Endothelial cell (in vitro differentiated cells): ENCODE measurements at regions not wholly inside any gene's neighbourhood (a gene's known extent, or its start where the extent isn't known, plus 50 kb on each side); places are given as distances from the start of the nearest gene placed in this dataset.
A peak's percentile ranks its signal among the peaks of the same experiment; 100 is the strongest.
"Not testable (repeated sequence)": the region's sequence is repeated elsewhere in the genome, so short reads cannot be mapped to it uniquely, and the experiment has no call there.

Experiments used
- DNase-seq: peaks from one replicate; pipeline ENCODE4 v3.0.0; 2021; ENCODE audit warnings: low spot score
- H3K27ac Mint-ChIP-seq: one replicate; pipeline ENCODE4 v1.8.0; 2021; ENCODE audit warnings: mixed read lengths, inconsistent platforms; ENCODE audit not compliant: unreplicated experiment
- H3K27me3 Mint-ChIP-seq: one replicate; pipeline ENCODE4 v1.8.0; 2021; ENCODE audit warnings: mild to moderate bottlenecking, moderate library complexity, mixed read lengths, inconsistent platforms; ENCODE audit not compliant: unreplicated experiment
- H3K36me3 Mint-ChIP-seq: one replicate; pipeline ENCODE4 v1.8.0; 2021; ENCODE audit warnings: mild to moderate bottlenecking, low read depth, mixed read lengths, inconsistent platforms; ENCODE audit not compliant: unreplicated experiment
- H3K4me1 Mint-ChIP-seq: one replicate; pipeline ENCODE4 v1.8.0; 2021; ENCODE audit warnings: mild to moderate bottlenecking, mixed read lengths, inconsistent platforms; ENCODE audit not compliant: unreplicated experiment
- H3K4me3 Mint-ChIP-seq: one replicate; pipeline ENCODE4 v1.8.0; 2021; ENCODE audit warnings: mild to moderate bottlenecking, mixed read lengths, inconsistent platforms; ENCODE audit not compliant: unreplicated experiment
- H3K9me3 Mint-ChIP-seq: one replicate; pipeline ENCODE4 v1.8.0; 2021; ENCODE audit warnings: mixed read lengths, inconsistent platforms; ENCODE audit not compliant: unreplicated experiment
- TF ChIP-seq, protein P1 (sequence below): fragments of 200-600 bp; sonication (generic); IDR thresholded peaks from one replicate; pipeline ENCODE4 v1.5.0; 2021; ENCODE audit warnings: antibody characterized with exemption; ENCODE audit not compliant: unreplicated experiment

DNA sequence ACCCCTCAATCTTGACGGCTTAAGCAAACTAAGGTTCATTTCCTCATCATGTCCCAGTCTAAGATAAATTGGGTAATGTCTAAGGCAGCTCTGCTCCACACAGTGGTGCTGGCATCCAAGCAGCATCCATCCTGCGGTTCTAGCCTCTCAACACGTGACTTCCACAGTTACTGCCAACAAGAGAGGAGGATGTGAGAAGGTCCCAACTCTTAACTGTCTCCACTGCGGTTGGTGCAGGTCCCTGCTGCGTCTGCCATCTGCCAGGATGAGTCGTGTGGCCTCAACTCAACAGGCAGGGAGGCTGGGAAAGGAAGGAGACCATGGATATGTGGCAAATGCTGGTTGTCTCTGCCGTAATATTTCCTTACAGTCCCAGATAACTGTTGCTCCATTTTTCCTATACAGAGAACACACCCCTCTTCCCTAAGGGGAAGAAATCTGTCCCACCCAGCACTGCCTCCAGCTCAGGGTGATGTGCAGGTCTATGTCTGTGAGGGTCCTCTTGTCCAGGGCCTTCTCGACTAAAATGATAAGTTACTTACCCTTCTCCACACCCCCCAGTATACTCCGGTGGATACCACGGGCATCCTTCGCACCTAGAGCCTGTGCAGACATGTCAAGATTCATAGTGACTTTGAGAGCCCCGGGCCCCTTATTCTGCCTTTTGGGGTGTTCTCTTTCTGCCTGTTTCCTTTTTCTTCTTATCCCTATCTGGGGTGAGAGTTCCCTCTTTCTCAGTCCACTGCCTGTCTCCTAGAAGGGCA, 64.7 kb downstream of the KCNJ18 start:
- H3K9me3 Mint-ChIP-seq: peaks cover 11% of the 10 kb centered on the region
- H3K36me3 Mint-ChIP-seq: peaks cover 6% of the 10 kb centered on the region
- no peak overlapping the region for H3K4me3 Mint-ChIP-seq
- no peak overlapping the region for H3K27ac Mint-ChIP-seq
- DNase-seq: no peak
- H3K4me1 Mint-ChIP-seq: no peaks in the 10 kb centered on the region
- TF ChIP-seq, protein P1, sequence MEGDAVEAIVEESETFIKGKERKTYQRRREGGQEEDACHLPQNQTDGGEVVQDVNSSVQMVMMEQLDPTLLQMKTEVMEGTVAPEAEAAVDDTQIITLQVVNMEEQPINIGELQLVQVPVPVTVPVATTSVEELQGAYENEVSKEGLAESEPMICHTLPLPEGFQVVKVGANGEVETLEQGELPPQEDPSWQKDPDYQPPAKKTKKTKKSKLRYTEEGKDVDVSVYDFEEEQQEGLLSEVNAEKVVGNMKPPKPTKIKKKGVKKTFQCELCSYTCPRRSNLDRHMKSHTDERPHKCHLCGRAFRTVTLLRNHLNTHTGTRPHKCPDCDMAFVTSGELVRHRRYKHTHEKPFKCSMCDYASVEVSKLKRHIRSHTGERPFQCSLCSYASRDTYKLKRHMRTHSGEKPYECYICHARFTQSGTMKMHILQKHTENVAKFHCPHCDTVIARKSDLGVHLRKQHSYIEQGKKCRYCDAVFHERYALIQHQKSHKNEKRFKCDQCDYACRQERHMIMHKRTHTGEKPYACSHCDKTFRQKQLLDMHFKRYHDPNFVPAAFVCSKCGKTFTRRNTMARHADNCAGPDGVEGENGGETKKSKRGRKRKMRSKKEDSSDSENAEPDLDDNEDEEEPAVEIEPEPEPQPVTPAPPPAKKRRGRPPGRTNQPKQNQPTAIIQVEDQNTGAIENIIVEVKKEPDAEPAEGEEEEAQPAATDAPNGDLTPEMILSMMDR: no peak
- peaks cover 2% of the 10 kb centered on the region for H3K27me3 Mint-ChIP-seq

DNA sequence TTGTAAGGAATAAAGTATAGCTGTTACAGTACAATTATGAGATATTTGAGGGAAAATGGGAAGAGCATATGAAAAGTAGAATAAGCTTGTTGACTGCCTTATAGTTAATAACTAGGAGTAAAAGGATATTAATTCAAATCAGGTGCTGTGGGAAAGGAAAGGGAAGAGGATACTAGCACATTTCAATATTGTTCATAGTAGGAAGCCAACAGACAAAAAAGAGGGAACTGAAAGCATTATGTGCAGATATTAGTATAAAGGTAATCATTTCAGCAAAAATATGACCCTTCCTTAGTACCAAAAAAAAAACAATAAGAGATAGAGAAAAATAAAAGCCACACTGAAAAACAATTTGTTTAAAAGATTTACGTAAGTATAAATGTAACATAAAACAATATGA, 67.3 kb downstream of the KCNJ18 start:
- H3K4me1 Mint-ChIP-seq, H3K36me3 Mint-ChIP-seq, H3K9me3 Mint-ChIP-seq: not testable (repeated sequence)

DNA sequence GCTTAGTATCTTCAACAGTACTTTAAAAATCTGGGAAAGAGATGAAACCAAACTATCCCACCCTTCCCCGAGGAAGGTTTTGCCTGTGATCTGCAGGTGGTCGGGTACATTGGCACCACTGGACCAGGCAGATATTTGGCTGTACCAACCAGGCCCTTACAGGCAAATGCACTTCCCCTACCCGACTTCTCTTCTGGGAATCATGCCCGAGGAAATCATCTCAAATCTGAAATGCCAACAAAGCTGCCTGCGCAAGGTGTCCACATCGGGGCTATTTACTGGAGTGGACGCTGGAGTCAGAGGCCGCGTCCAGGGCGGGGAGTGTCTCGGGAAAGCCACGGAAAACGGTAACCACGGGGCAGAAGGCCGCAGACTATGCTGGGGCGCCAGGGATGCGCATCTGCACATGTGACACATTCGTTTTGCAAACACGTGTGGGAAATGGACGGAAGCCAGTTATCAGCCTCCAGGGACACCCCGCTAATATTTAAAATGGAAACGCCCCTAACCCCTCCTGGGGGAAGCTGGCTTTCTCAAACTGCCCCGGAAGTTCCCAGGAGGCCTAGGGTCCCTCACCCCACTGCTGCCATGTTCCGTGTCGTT, 71.5 kb downstream of the KCNJ18 start:
- not testable (repeated sequence) for H3K4me3 Mint-ChIP-seq, H3K36me3 Mint-ChIP-seq, H3K27ac Mint-ChIP-seq, H3K27me3 Mint-ChIP-seq, H3K4me1 Mint-ChIP-seq, DNase-seq, H3K9me3 Mint-ChIP-seq

More for the DNA sequence above, 67.3 kb downstream of the KCNJ18 start:
- not testable (repeated sequence) for H3K4me3 Mint-ChIP-seq, H3K27ac Mint-ChIP-seq, DNase-seq, H3K27me3 Mint-ChIP-seq

DNA sequence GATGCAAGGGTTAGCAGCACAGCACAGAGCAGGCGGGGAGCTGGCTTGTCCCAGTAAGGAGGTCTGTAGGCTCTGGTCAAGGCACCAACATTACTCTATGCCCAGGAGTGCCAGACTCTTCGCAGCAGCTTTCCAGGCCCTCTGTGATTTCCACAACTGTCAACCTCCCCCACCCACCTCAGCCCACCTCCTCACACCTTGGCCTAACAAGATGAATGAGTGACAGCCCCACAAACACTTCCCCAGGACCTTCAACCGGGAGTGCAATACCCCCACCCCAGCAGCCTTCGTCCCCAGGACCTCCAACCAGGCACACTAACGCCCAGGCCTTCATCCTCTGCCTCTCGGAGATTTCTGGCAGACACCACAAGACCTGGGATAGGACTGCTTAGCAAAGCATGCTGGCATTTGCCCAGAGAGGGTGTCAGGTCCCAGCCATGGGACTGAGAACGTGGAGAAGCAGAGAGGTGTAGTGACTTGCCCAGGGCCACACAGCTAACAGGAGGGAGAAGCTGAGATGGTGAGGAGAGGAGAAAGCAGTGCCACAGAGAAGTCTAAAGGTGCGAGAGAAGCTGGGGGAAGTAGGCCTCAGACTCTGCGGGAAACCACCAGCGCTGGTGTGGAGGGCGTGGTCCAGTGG, 73.4 kb downstream of the KCNJ18 start:
- not testable (repeated sequence) for H3K4me3 Mint-ChIP-seq, DNase-seq, H3K9me3 Mint-ChIP-seq, H3K36me3 Mint-ChIP-seq, H3K27ac Mint-ChIP-seq, H3K4me1 Mint-ChIP-seq
- peaks cover 11% of the 10 kb centered on the region for H3K27me3 Mint-ChIP-seq

DNA sequence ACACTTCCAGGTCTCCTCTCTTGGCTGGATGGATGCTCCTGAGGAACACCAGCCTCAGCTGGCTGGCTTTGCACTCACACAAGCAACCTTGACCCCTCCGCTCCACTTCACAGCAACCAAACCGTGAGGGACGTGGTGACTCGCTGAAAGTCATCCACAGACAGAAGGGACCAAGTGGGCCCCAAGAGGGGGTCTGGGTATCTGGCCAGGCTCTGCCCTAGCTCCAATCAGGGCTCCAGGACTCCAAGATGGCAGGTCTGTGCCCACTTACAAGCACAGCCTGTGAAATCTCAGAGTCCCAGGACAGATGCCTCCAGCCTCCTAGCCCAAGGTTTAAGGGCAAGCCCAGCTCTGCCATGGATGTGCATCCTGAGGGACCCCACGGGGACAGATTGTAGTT, 74.2 kb downstream of the KCNJ18 start:
- not testable (repeated sequence) for DNase-seq, H3K9me3 Mint-ChIP-seq, H3K4me3 Mint-ChIP-seq, H3K36me3 Mint-ChIP-seq, H3K27ac Mint-ChIP-seq, H3K4me1 Mint-ChIP-seq
- peaks cover 12% of the 10 kb centered on the region for H3K27me3 Mint-ChIP-seq

DNA sequence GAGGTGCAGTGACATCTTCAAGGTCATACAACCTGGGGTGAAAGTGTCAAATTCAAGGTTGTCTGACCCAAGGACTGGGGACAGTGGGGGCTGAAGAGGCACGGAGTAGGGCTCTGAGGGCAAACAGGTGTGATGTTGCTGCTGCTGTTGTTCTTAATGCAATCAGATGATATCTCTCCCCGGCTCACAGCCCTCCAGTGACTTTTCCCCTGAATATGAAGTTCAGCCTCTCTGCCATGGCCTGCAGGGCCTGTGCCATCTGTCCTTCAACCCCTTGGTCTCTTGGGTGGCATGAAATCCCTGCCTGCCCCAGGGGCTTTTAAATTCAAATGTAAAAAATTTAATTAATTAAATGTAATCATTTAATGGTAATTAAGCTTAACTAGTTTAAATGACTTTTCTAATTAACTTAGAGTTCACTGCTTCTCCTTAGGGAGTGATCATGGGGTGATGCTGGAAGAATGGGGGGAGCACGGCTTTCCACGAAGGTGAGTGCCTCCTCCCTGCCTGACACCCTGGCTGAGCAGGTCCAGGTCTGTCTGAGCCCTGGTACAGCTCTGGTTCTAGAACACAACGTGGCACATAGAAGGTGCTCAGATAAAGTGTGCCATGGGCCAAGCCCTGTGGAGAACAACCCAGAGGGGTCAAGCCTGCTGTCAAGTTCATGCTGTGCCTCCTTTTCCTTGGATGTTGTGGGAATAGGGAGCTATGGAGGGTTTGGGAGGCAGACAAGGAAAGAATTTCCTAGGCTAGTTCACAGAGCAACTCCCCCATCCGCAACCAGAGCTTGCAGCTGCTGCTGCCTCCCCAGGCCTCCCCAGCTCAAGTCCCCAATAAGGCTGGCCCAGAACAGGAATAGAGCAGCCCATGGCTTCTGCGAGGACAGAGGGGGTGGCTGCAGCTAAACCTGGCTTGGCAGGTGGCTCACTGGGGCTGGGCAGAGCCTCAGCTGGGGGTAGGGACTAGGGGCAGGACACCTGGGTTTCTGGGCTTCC, 75.1 kb downstream of the KCNJ18 start:
- not testable (repeated sequence) for H3K9me3 Mint-ChIP-seq, H3K36me3 Mint-ChIP-seq, H3K27ac Mint-ChIP-seq, H3K4me3 Mint-ChIP-seq, H3K4me1 Mint-ChIP-seq, DNase-seq
- H3K27me3 Mint-ChIP-seq: peaks cover 14% of the 10 kb centered on the region

DNA sequence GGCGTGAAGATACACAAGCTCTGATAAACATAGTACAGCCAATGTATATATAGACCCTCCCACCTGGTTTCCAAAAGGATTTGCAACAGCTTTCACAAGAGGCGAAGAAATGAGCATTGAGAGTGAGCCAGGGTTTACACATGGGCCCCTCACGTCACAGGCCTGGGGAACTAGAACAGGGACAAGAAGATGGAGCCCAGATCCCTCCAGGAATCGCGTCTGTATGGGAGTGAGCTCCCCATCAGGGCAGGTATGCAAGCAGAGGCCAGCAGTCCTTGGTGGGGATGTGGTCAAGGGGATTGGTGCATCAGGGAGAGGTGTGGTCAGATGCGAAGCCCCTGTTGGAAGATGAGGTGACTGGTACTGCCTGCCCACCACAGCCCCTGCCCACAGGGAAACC, 75.9 kb downstream of the KCNJ18 start:
- not testable (repeated sequence) for H3K4me1 Mint-ChIP-seq, DNase-seq, H3K27ac Mint-ChIP-seq, H3K36me3 Mint-ChIP-seq
- peaks cover 12% of the 10 kb centered on the region for H3K9me3 Mint-ChIP-seq
- H3K4me3 Mint-ChIP-seq: peak overlapping the region; percentile 34
- peaks cover 14% of the 10 kb centered on the region for H3K27me3 Mint-ChIP-seq

DNA sequence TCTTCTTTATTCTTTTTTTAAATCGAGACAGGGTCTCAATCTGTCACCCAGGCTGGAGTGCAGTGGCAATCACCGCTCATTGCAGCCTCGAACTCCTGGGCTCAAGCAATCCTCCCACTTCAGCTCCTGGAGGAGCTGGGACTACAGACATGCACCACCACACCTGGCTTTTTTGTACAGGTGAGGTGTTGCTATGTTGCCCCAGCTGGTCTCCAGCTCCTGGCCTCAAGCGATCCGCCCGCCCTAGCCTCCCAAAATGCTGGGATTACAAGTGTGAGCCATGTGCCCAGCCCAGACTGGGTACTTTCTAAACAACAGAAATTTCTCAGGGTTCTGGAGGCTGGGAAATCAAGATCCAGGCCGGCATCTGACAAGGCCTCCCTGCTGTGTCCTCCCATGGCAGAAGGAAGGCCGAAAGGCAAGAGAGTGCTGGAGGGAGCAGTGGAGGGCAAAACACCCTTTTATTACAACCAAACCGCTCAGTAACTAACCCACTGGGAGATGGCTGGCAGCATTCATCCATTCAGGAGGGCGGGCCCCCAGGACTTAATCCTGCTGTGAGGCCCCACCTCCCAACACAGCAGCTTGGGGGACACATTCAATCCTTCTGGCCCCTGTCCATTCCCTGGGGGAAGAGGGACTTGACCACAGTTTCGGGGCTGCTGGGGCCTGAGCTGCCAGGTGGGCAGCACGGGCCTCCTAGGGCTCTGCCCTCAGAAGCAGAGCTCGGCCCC, 76.6 kb downstream of the KCNJ18 start:
- Mint-ChIP-seq H3K9me3 (peaks cover 12% of the 10 kb centered on the region), H3K27me3 (peaks cover 14% of the 10 kb centered on the region)
- not testable (repeated sequence) for H3K27ac Mint-ChIP-seq, DNase-seq, H3K36me3 Mint-ChIP-seq, H3K4me1 Mint-ChIP-seq, H3K4me3 Mint-ChIP-seq

DNA sequence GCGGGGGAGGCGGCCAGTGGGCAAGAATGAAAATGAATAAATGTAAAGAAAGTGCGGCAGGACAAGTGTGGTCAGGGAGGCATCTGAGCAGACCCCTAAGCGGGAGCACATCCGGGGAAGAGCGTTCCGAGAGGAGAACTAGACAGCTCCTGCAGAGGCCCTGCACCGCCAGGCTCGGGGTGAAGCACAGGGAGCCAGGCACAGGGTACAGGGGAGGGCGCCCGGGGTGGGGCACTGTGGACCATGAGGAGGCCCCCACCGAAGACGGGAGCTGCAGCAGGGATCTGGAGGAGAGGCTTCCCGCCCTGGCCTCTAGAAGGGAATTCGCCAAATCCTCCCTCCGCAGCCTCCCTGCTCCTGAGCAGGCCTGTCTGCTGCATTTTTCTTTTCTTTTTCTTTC, 77.5 kb downstream of the KCNJ18 start:
- H3K27ac Mint-ChIP-seq, H3K36me3 Mint-ChIP-seq, H3K4me1 Mint-ChIP-seq, DNase-seq, H3K4me3 Mint-ChIP-seq: not testable (repeated sequence)
- Mint-ChIP-seq H3K9me3 (peaks cover 16% of the 10 kb centered on the region), H3K27me3 (peaks cover 12% of the 10 kb centered on the region)
